Lower lobe of right lung (tissue), 2 donors: ENCODE measurements at regions not wholly inside any gene's neighbourhood (a gene's known extent, or its start where the extent isn't known, plus 50 kb on each side); places are given as distances from the start of the nearest gene placed in this dataset.

Experiments used
- ATAC-seq, 2 donors: fragments of 200-7000 bp; cut with Tn5 transposase; one replicate each; pipeline ENCODE4 v1.9.1; 2020 to 2022; ENCODE audit warnings: mild to moderate bottlenecking in 2 of 2, moderate library complexity in 2 of 2
- DNase-seq: peaks from one replicate; pipeline ENCODE4 v3.0.0-alpha.2; 2020
- H3K27ac ChIP-seq: fragments of 200-600 bp; one replicate; pipeline ENCODE4 v1.8.0; 2022
- H3K27me3 ChIP-seq: fragments of 200-600 bp; one replicate; pipeline ENCODE4 v1.8.0; 2022; ENCODE audit warnings: low read depth
- H3K36me3 ChIP-seq: fragments of 200-600 bp; one replicate; pipeline ENCODE4 v1.8.0; 2022; ENCODE audit warnings: mild to moderate bottlenecking
- H3K4me1 ChIP-seq: fragments of 200-600 bp; one replicate; pipeline ENCODE4 v1.8.0; 2022
- H3K4me3 ChIP-seq: fragments of 200-600 bp; one replicate; pipeline ENCODE4 v1.8.0; 2022; ENCODE audit warnings: mild to moderate bottlenecking
- H3K9me3 ChIP-seq: fragments of 200-600 bp; one replicate; pipeline ENCODE4 v1.8.0; 2022
- CTCF ChIP-seq: fragments of 200-600 bp; IDR thresholded peaks from one replicate; pipeline ENCODE4 v1.8.0; 2022; ENCODE audit warnings: antibody characterized with exemption, mild to moderate bottlenecking
- intact Hi-C: fragments of 100-400 bp; cut with DNase I; formaldehyde crosslinking; loops from one replicate; pipeline ENCODE4 v1.11.0; 2022
- donor health status: DM: no; HTN: yes; CAD: no; lungs with severe emphysema.

- no peak for ATAC-seq
Observed at GRCh38 chr1:29868944-29869343, 632.6 kb downstream of the PTPRU start.

GRCh38 chr1:29868096-29868495 lies 631.8 kb downstream of the PTPRU start:
- Histone ChIP-seq H3K36me3 (no peaks in the 10 kb centered on the region), H3K27ac (no peak overlapping the region), H3K9me3 (no peaks in the 10 kb centered on the region), H3K4me3 (no peak overlapping the region), H3K27me3 (peaks cover 21% of the 10 kb centered on the region), H3K4me1 (no peaks in the 10 kb centered on the region)
- DNase-seq: no peak
- intact Hi-C loops: no loop called here
- no peak for ATAC-seq
- no peak for TF ChIP-seq CTCF

More at GRCh38 chr1:29868944-29869343, 632.6 kb downstream of the PTPRU start:
- Histone ChIP-seq H3K4me3 (no peak overlapping the region), H3K4me1 (no peaks in the 10 kb centered on the region), H3K9me3 (no peaks in the 10 kb centered on the region), H3K27ac (no peak overlapping the region), H3K36me3 (no peaks in the 10 kb centered on the region), H3K27me3 (peaks cover 21% of the 10 kb centered on the region)
- no peak for DNase-seq
- intact Hi-C loops: no loop called here
- TF ChIP-seq CTCF: no peak

GRCh38 chr1:29865051-29865450 lies 628.7 kb downstream of the PTPRU start:
- no peak for TF ChIP-seq CTCF
- H3K9me3 ChIP-seq: peaks cover 6% of the 10 kb centered on the region
- H3K4me1 ChIP-seq: no peaks in the 10 kb centered on the region
- intact Hi-C loops: no loop called here
- peaks cover 24% of the 10 kb centered on the region for H3K27me3 ChIP-seq
- no peaks in the 10 kb centered on the region for H3K36me3 ChIP-seq
- no peak overlapping the region for H3K27ac ChIP-seq
- ATAC-seq (no peak), DNase-seq (no peak)
- H3K4me3 ChIP-seq: no peak overlapping the region

GRCh38 chr1:29864431-29865022 lies 628.2 kb downstream of the PTPRU start:
- Histone ChIP-seq H3K9me3 (peaks cover 6% of the 10 kb centered on the region), H3K4me1 (no peaks in the 10 kb centered on the region), H3K4me3 (no peak overlapping the region), H3K36me3 (no peaks in the 10 kb centered on the region), H3K27ac (no peak overlapping the region), H3K27me3 (peaks cover 24% of the 10 kb centered on the region)
- intact Hi-C loops: no loop called here
- DNase-seq: no peak
- no peak for ATAC-seq
- no peak for TF ChIP-seq CTCF

- H3K4me3 ChIP-seq: no peak overlapping the region
- H3K4me1 ChIP-seq: no peaks in the 10 kb centered on the region
- DNase-seq: no peak
- ATAC-seq: no peak
- peaks cover 18% of the 10 kb centered on the region for H3K27me3 ChIP-seq
- peaks cover 6% of the 10 kb centered on the region for H3K9me3 ChIP-seq
- H3K36me3 ChIP-seq: no peaks in the 10 kb centered on the region
- no peak overlapping the region for H3K27ac ChIP-seq
- TF ChIP-seq CTCF: no peak
- intact Hi-C loops: no loop called here
Observed at GRCh38 chr1:29861922-29862321, 625.6 kb downstream of the PTPRU start.

- no peak for DNase-seq
- H3K4me1 ChIP-seq: no peaks in the 10 kb centered on the region
- intact Hi-C loops: no loop called here
- TF ChIP-seq CTCF: no peak
- no peaks in the 10 kb centered on the region for H3K36me3 ChIP-seq
- H3K27me3 ChIP-seq: peaks cover 23% of the 10 kb centered on the region
- H3K9me3 ChIP-seq: peaks cover 6% of the 10 kb centered on the region
- ATAC-seq: no peak
- no peak overlapping the region for H3K27ac ChIP-seq
- no peak overlapping the region for H3K4me3 ChIP-seq
Observed at GRCh38 chr1:29861446-29861845, 625.1 kb downstream of the PTPRU start.
